H1 (cell line): ENCODE measurements at regions not wholly inside any gene's neighbourhood (a gene's known extent, or its start where the extent isn't known, plus 50 kb on each side); places are given as distances from the start of the nearest gene placed in this dataset.

Source experiments
- CTCF ChIA-PET: fragments of 300-600 bp; sonication (Branson Sonifier 250); formaldehyde crosslinking; loops from one replicate; lab custom pipeline; 2021; ENCODE audit not compliant: partially characterized antibody; lab: Charles Lee
- POLR2A ChIA-PET: fragments of 300-600 bp; sonication (Branson Sonifier 250); formaldehyde crosslinking; loops from one replicate; lab custom pipeline; 2021; ENCODE audit warnings: inconsistent platforms; ENCODE audit not compliant: partially characterized antibody; lab: Charles Lee
- DNase-seq, 2 experiments: peaks; one replicate each; pipeline versions ENCODE4 v3.0.0 to v3.0.0-alpha.2; 2010 to 2022; ENCODE audit warnings: low spot score in 2 of 2, low read depth in 1 of 2, mixed read lengths in 1 of 2
- FAIRE-seq: peaks from 2 replicates; lab custom pipeline; 2011; peaks lifted over from hg19 to GRCh38; lab: Jason Lieb, UNC
- H2AFZ ChIP-seq: 2 replicates; pipeline ENCODE4 v1.8.1; 2012; ENCODE audit warnings: low read length, inconsistent platforms
- H2AK5ac ChIP-seq: 2 replicates; pipeline ENCODE4 v1.6.1; 2013; ENCODE audit warnings: low read depth, low read length
- H2BK120ac ChIP-seq: replicated peaks from 2 replicates; pipeline ENCODE3; 2013; ENCODE audit warnings: low read depth, low read length, inconsistent platforms
- H2BK12ac ChIP-seq: 2 replicates; pipeline ENCODE4 v1.6.1; 2013; ENCODE audit warnings: low read depth, low read length
- H2BK15ac ChIP-seq: 2 replicates; pipeline ENCODE4 v1.6.1; 2013; ENCODE audit warnings: low read length
- H2BK20ac ChIP-seq: 2 replicates; pipeline ENCODE4 v1.6.1; 2013; ENCODE audit warnings: low read length
- H2BK5ac ChIP-seq: 2 replicates; pipeline ENCODE4 v1.6.1; 2013; ENCODE audit warnings: low read depth, low read length
- H3K14ac ChIP-seq: 2 replicates; pipeline ENCODE4 v1.6.1; 2013; ENCODE audit warnings: inconsistent platforms; ENCODE audit not compliant: insufficient read length
- H3K18ac ChIP-seq: 2 replicates; pipeline ENCODE4 v1.6.1; 2013; ENCODE audit warnings: low read length; ENCODE audit errors: extremely low read depth
- H3K23ac ChIP-seq: 2 replicates; pipeline ENCODE4 v1.6.1; 2013; ENCODE audit warnings: inconsistent platforms; ENCODE audit not compliant: insufficient read length
- H3K23me2 ChIP-seq: 2 replicates; pipeline ENCODE4 v1.6.1; 2013; ENCODE audit warnings: low read depth, low read length
- H3K27ac ChIP-seq: 2 replicates; pipeline ENCODE4 v1.6.1; 2011; ENCODE audit warnings: low read depth, low read length, inconsistent platforms
- H3K27me3 ChIP-seq, 4 experiments: replicated peaks in 1 of 4; 1 replicate in 1 of 4; 2 replicates in 3 of 4; pipeline versions ENCODE4 v1.6.1 to v1.8.1; 2011 to 2013; ENCODE audit warnings: low read length in 3 of 4, mild to moderate bottlenecking in 3 of 4, inconsistent platforms in 2 of 4, mixed read lengths in 2 of 4, moderate library complexity in 1 of 4; ENCODE audit not compliant: control insufficient read depth in 3 of 4, insufficient read depth in 3 of 4; ENCODE audit errors: extremely low read depth in 1 of 4
- H3K36me3 ChIP-seq, 4 experiments: 2 replicates each; pipeline versions ENCODE4 v1.6.1 to v1.8.1; 2011 to 2013; ENCODE audit warnings: mild to moderate bottlenecking in 4 of 4, low read length in 3 of 4, moderate library complexity in 2 of 4, control low read depth in 1 of 4, inconsistent platforms in 1 of 4; ENCODE audit not compliant: insufficient read depth in 4 of 4, control insufficient read depth in 2 of 4
- H3K4ac ChIP-seq: replicated peaks from 2 replicates; pipeline ENCODE3; 2013; ENCODE audit warnings: low read length, low read depth, mixed read lengths, inconsistent platforms; ENCODE audit not compliant: insufficient read length
- H3K4me1 ChIP-seq, 4 experiments: replicated peaks in 1 of 4; 1 replicate in 1 of 4; 2 replicates in 3 of 4; pipeline versions ENCODE4 v1.6.1 to v1.8.1; 2011 to 2013; ENCODE audit warnings: low read length in 3 of 4, inconsistent platforms in 2 of 4, mixed read lengths in 1 of 4; ENCODE audit not compliant: insufficient read depth in 4 of 4, control insufficient read depth in 3 of 4
- H3K4me2 ChIP-seq, 2 experiments: 2 replicates each; pipeline versions ENCODE4 v1.6.1 to v1.8.1; 2011 to 2013; ENCODE audit warnings: low read depth in 2 of 2, low read length in 2 of 2, control low read depth in 1 of 2, inconsistent platforms in 1 of 2, mild to moderate bottlenecking in 1 of 2; ENCODE audit not compliant: insufficient read depth in 1 of 2
- H3K4me3 ChIP-seq, 4 experiments: fragments of 200-600, 300-600 bp in 1 of 4; sonication (generic), shearing (Covaris generic), sonication (Bioruptor Twin) in 1 of 4; 2 replicates each; pipeline versions ENCODE4 v1.5.1 to v1.8.1; 2011 to 2016; ENCODE audit warnings: low read length in 4 of 4, low read depth in 3 of 4, control low read depth in 2 of 4, inconsistent platforms in 2 of 4, mild to moderate bottlenecking in 2 of 4, mixed read lengths in 1 of 4, moderate library complexity in 1 of 4; ENCODE audit not compliant: insufficient read depth in 2 of 4; ENCODE audit errors: extremely low read depth in 1 of 4
- H3K56ac ChIP-seq: replicated peaks from 2 replicates; pipeline ENCODE3; 2013; ENCODE audit warnings: low read depth, mild to moderate bottlenecking, mixed read lengths, low read length, inconsistent platforms; ENCODE audit not compliant: insufficient read length
- H3K79me1 ChIP-seq: 2 replicates; pipeline ENCODE4 v1.6.1; 2013; ENCODE audit warnings: low read depth, low read length, control low read depth
- H3K79me2 ChIP-seq, 2 experiments: 2 replicates each; pipeline versions ENCODE4 v1.6.1 to v1.8.1; 2012 to 2013; ENCODE audit warnings: low read length in 2 of 2, mild to moderate bottlenecking in 2 of 2, inconsistent platforms in 1 of 2; ENCODE audit not compliant: insufficient read depth in 2 of 2, control insufficient read depth in 1 of 2
- H3K9ac ChIP-seq, 4 experiments: replicated peaks in 1 of 4; 1 replicate in 1 of 4; 2 replicates in 3 of 4; pipeline versions ENCODE4 v1.6.1 to v1.8.1; 2011 to 2013; ENCODE audit warnings: low read depth in 3 of 4, low read length in 3 of 4, control low read depth in 2 of 4, mild to moderate bottlenecking in 2 of 4, moderate library complexity in 2 of 4, inconsistent platforms in 1 of 4; ENCODE audit errors: extremely low read depth in 1 of 4
- H3K9me3 ChIP-seq, 2 experiments: 2 replicates each; pipeline versions ENCODE4 v1.6.1 to v1.8.1; 2012 to 2013; ENCODE audit warnings: mild to moderate bottlenecking in 2 of 2, moderate library complexity in 2 of 2, control low read depth in 1 of 2, inconsistent platforms in 1 of 2, low read depth in 1 of 2, low read length in 1 of 2, mixed read lengths in 1 of 2; ENCODE audit not compliant: insufficient read depth in 2 of 2
- H4K20me1 ChIP-seq, 2 experiments: replicated peaks in 1 of 2; 2 replicates each; pipeline versions ENCODE3 to v1.8.1; 2011 to 2013; ENCODE audit warnings: inconsistent platforms in 2 of 2, low read length in 2 of 2, mild to moderate bottlenecking in 1 of 2; ENCODE audit not compliant: insufficient read depth in 2 of 2, control insufficient read depth in 1 of 2
- H4K5ac ChIP-seq: 2 replicates; pipeline ENCODE4 v1.6.1; 2013; ENCODE audit warnings: low read length, low read depth, mixed read lengths, inconsistent platforms; ENCODE audit not compliant: insufficient read length
- H4K8ac ChIP-seq: 2 replicates; pipeline ENCODE4 v1.8.0; 2013; ENCODE audit warnings: mild to moderate bottlenecking, moderate library complexity, low read length, inconsistent platforms; ENCODE audit not compliant: insufficient read depth; ENCODE audit errors: extremely low read depth
- H4K91ac ChIP-seq: replicated peaks from 2 replicates; pipeline ENCODE3; 2013; ENCODE audit warnings: low read length, mixed read lengths, inconsistent platforms; ENCODE audit not compliant: insufficient read length
- BRCA1 ChIP-seq: IDR thresholded peaks from 2 replicates; pipeline ENCODE4 v1.6.1; 2012; ENCODE audit warnings: low read depth, low read length, improper control_type of control experiment
- GTF2F1 ChIP-seq: IDR thresholded peaks from 2 replicates; pipeline ENCODE4 v1.6.1; 2012; ENCODE audit warnings: low read depth, low read length, improper control_type of control experiment, borderline replicate concordance
- PHF8 ChIP-seq: fragments of 200-600 bp; sonication (generic); conservative IDR thresholded peaks from 2 replicates; pipeline ENCODE4 v1.7.1; 2012; ENCODE audit warnings: low read depth, mild to moderate bottlenecking, inconsistent platforms, low read length, moderate library complexity
- RNF2 ChIP-seq: fragments of 200-900, 300-1000 bp; sonication (generic); IDR thresholded peaks from 2 replicates; pipeline ENCODE4 v1.7.1; 2016; ENCODE audit warnings: borderline replicate concordance, low read depth, mild to moderate bottlenecking, antibody characterized with exemption, low read length; ENCODE audit not compliant: poor library complexity, severe bottlenecking; ENCODE audit errors: missing control alignments
- SIRT6 ChIP-seq: IDR thresholded peaks from one replicate; pipeline ENCODE4 v1.7.1; 2012; ENCODE audit warnings: low read length, inconsistent platforms
- TBP ChIP-seq: IDR thresholded peaks from 2 replicates; pipeline ENCODE4 v1.6.1; 2011; ENCODE audit warnings: low read depth, low read length, improper control_type of control experiment
- TCF12 ChIP-seq: IDR thresholded peaks from 2 replicates; pipeline ENCODE4 v1.6.1; 2011; ENCODE audit warnings: low read depth, mild to moderate bottlenecking, low read length
- YY1 ChIP-seq: IDR thresholded peaks from 2 replicates; pipeline ENCODE4 v1.6.1; 2011; ENCODE audit warnings: low read depth, mild to moderate bottlenecking, low read length
- ZNF274 ChIP-seq: IDR thresholded peaks from 2 replicates; pipeline ENCODE4 v1.7.0; 2012; ENCODE audit warnings: low read length, borderline replicate concordance; ENCODE audit errors: extremely low read depth
- WGBS, 2 experiments: shearing (Covaris generic) in 1 of 2; methylation state at CpG; one replicate each; pipeline versions ENCODE4 v1.1.6 to v1.1.7; 2013 to 2015; ENCODE audit warnings: low lambda C conversion rate in 2 of 2, mixed read lengths in 2 of 2, inconsistent platforms in 1 of 2, low coverage in 1 of 2, missing lambda C conversion rate in 1 of 2; ENCODE audit not compliant: insufficient replicate concordance in 2 of 2, insufficient coverage in 1 of 2, insufficient read length in 1 of 2; ENCODE audit errors: extremely low coverage in 1 of 2, missing lambda C conversion rate in 1 of 2; 5-methylcytosine and 5-hydroxymethylcytosine counted together
- TF ChIP-seq, protein P1 (sequence below): IDR thresholded peaks from 2 replicates; pipeline ENCODE4 v1.6.1; 2012; ENCODE audit warnings: low read length, inconsistent platforms

GRCh38 chr1:187630653-187631380 lies 802.1 kb downstream of the PLA2G4A start:
- WGBS, 2 experiments: 66% methylated on average over 13 of the region's 13 CpGs; no CpG with 5 or more reads in 1 of the 2 experiments
- Histone ChIP-seq H2BK12ac (peak overlapping the region; percentile 64; the same call in 1 of the 2 replicates), H3K79me2 (no peaks in the 10 kb centered on the region), H3K18ac (no peak overlapping the region), H2BK20ac (peak overlapping the region; percentile 89; the same call in 1 of the 2 replicates), H2BK15ac (no peak overlapping the region), H4K8ac (no peak overlapping the region), H3K79me1 (no peaks in the 10 kb centered on the region), H3K27me3 (no peaks in the 10 kb centered on the region), H3K9ac (no peak overlapping the region), H3K27ac (0 out of 2 replicates have a peak overlapping the region, but pooled peaks have one; percentile 33), H3K23ac (no peak overlapping the region), H2BK120ac (peak overlapping the region; percentile 55), H3K4me3 (no peak overlapping the region), H2BK5ac (peak overlapping the region; percentile 69; the same call in 1 of the 2 replicates), H2AK5ac (no peak overlapping the region), H4K20me1 (no peaks in the 10 kb centered on the region), H4K5ac (no peak overlapping the region), H3K36me3 (peaks cover 0 to 3% (median 0%) of the 10 kb centered on the region in 4 experiments; a peak in 1 of 8 replicates), H3K4me1 (peaks cover 0 to 14% (median 9%) of the 10 kb centered on the region in 4 experiments; a peak in 6 of 7 replicates), H3K23me2 (no peaks in the 10 kb centered on the region), H3K9me3 (no peaks in the 10 kb centered on the region), H2AFZ (no peak overlapping the region), H3K4ac (peak overlapping the region; percentile 54), H3K4me2 (no peak overlapping the region), H3K56ac (no peak overlapping the region), H4K91ac (peak overlapping the region; percentile 30), H3K14ac (no peak overlapping the region)
- ChIA-PET CTCF (no interaction called here), POLR2A (interaction anchor here (0.7 kb wide), 1 partner anchor 9 kb away, joined by 3 read pairs; no protein-coding TSS in a partner anchor)
- DNase-seq (no peak), FAIRE-seq (no peak)
- no peak for TF ChIP-seq YY1
- TF ChIP-seq PHF8: no peak
- TF ChIP-seq SIRT6: no peak
- TF ChIP-seq RNF2: no peak
- TF ChIP-seq BRCA1: no peak
- TF ChIP-seq TCF12: no peak
- no peak for TF ChIP-seq GTF2F1
- no peak for TF ChIP-seq ZNF274
- no peak for TF ChIP-seq TBP
- TF ChIP-seq, protein P1, sequence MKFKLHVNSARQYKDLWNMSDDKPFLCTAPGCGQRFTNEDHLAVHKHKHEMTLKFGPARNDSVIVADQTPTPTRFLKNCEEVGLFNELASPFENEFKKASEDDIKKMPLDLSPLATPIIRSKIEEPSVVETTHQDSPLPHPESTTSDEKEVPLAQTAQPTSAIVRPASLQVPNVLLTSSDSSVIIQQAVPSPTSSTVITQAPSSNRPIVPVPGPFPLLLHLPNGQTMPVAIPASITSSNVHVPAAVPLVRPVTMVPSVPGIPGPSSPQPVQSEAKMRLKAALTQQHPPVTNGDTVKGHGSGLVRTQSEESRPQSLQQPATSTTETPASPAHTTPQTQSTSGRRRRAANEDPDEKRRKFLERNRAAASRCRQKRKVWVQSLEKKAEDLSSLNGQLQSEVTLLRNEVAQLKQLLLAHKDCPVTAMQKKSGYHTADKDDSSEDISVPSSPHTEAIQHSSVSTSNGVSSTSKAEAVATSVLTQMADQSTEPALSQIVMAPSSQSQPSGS: no peak
